ENCODE measurements at regions not wholly inside any gene's neighbourhood (a gene's known extent, or its start where the extent isn't known, plus 50 kb on each side); places are given as distances from the start of the nearest gene placed in this dataset.

- no peak for TF ChIP-seq CTCF (IDR thresholded peaks at IDR 0.05)
- no peak for TF ChIP-seq POLR2A (IDR thresholded peaks at IDR 0.05)
- no peak for TF ChIP-seq EP300 (IDR thresholded peaks at IDR 0.05)
These were observed 856.8 kb downstream of the SH3BGRL start for GRCh38 chrX:82058728-82059127.

All from tibial nerve (tissue), 4 donors.